ENCODE measurements at regions not wholly inside any gene's neighbourhood (a gene's known extent, or its start where the extent isn't known, plus 50 kb on each side); places are given as distances from the start of the nearest gene placed in this dataset.

DNA sequence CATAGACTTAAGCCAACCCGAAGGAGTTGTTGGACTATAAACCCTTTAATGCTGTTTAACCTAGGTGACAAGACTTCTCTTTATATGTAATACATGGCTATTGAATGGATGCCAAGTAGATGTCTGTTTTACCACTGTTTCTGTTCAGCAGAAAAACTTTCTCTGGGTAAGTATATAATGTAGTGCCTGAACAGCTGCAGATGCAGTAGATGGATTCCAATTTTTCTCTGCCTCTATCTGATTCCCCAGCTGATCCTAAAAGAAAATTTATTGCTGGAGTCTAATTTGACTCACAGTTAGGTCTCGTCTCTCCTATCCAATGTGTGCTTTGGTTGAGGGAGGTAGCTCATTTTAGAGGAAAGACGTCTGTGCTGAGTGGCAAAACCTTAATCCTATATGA is 256.5 kb upstream of the CBLB start:
- H4K20me1 ChIP-seq (ENCODE audit: insufficient read depth, low read length, poor library complexity, severe bottlenecking): no peaks in the 10 kb centered on the region

DNA sequence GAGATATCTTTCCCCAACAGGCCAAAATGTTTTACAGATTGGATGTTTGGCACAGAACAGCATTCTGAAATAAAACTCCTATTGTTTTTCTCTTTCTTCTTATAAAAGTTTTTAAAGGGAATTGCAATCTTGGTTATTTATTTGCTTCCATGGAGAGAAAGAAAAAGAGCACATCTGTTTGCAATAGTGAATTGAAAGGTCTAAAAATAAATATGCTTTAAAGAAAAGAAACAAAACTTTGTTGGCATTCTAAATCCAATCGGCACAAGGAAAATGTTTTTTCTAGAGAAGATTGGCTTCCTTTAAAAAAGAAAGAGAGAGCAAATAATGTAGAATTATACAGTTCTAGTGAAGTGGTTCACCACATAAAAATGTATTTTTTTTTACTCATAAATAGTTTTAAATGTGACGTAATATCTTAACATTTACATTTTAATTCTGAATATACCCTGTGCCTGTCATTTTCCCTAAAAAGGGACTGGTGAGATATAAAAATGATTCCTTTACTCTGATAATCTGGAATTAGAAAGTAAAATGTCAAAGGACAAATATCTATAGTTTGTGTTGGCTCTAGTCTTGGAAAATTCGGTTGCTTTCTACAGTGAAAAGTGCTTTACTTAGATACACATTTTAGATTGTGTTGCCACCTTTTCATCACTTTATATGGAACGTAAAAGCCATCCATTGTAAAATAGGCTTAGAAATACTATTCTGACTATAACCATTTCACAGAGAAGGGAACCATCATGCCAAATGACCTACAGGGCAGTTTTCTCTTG is 257.4 kb upstream of the CBLB start:
- no peaks in the 10 kb centered on the region for H4K20me1 ChIP-seq (ENCODE audit: insufficient read depth, low read length, poor library complexity, severe bottlenecking)
- no peak overlapping the region for H3K4me3 ChIP-seq (ENCODE audit: low read length, poor library complexity, severe bottlenecking)
- no peak overlapping the region for H3K4me2 ChIP-seq (ENCODE audit: low read depth, low read length, poor library complexity, severe bottlenecking)
- H3K36me3 ChIP-seq (ENCODE audit: insufficient read depth, low read length): no peaks in the 10 kb centered on the region
- H3F3A ChIP-seq (ENCODE audit: low read depth): no peaks in the 10 kb centered on the region
- no peaks in the 10 kb centered on the region for H3K9me3 ChIP-seq (ENCODE audit: insufficient read depth, low read depth, low read length)
- H3K79me2 ChIP-seq (ENCODE audit: insufficient read depth, low read length): no peaks in the 10 kb centered on the region
- TF ChIP-seq, protein P1, sequence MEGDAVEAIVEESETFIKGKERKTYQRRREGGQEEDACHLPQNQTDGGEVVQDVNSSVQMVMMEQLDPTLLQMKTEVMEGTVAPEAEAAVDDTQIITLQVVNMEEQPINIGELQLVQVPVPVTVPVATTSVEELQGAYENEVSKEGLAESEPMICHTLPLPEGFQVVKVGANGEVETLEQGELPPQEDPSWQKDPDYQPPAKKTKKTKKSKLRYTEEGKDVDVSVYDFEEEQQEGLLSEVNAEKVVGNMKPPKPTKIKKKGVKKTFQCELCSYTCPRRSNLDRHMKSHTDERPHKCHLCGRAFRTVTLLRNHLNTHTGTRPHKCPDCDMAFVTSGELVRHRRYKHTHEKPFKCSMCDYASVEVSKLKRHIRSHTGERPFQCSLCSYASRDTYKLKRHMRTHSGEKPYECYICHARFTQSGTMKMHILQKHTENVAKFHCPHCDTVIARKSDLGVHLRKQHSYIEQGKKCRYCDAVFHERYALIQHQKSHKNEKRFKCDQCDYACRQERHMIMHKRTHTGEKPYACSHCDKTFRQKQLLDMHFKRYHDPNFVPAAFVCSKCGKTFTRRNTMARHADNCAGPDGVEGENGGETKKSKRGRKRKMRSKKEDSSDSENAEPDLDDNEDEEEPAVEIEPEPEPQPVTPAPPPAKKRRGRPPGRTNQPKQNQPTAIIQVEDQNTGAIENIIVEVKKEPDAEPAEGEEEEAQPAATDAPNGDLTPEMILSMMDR (conservative IDR thresholded peaks at IDR 0.05; ENCODE audit: low read length): no peak
- no peak for TF ChIP-seq EZH2phosphoT487 (IDR thresholded peaks at IDR 0.05; ENCODE audit: borderline replicate concordance)
- no peak overlapping the region for H3K9ac ChIP-seq (ENCODE audit: low read depth, low read length, poor library complexity, severe bottlenecking)
- no peaks in the 10 kb centered on the region for H3K27me3 ChIP-seq (ENCODE audit: insufficient read depth, low read length, poor library complexity, severe bottlenecking)
- H3K4me1 ChIP-seq (ENCODE audit: insufficient read depth, low read length, poor library complexity, severe bottlenecking): no peaks in the 10 kb centered on the region
- no peaks in the 10 kb centered on the region for H3K9me2 ChIP-seq (replicated peaks; ENCODE audit: low read depth, low read length)
- no peak overlapping the region for H2AFZ ChIP-seq (ENCODE audit: low read length)

More for the DNA sequence above, 256.5 kb upstream of the CBLB start:
- Histone ChIP-seq H3K9me3 (ENCODE audit: insufficient read depth, low read depth, low read length) (no peaks in the 10 kb centered on the region), H3K36me3 (ENCODE audit: insufficient read depth, low read length) (no peaks in the 10 kb centered on the region), H3K4me3 (ENCODE audit: low read length, poor library complexity, severe bottlenecking) (no peak overlapping the region), H3K27me3 (ENCODE audit: insufficient read depth, low read length, poor library complexity, severe bottlenecking) (no peaks in the 10 kb centered on the region), H3K9ac (ENCODE audit: low read depth, low read length, poor library complexity, severe bottlenecking) (no peak overlapping the region), H3K79me2 (ENCODE audit: insufficient read depth, low read length) (no peaks in the 10 kb centered on the region), H3K4me1 (ENCODE audit: insufficient read depth, low read length, poor library complexity, severe bottlenecking) (no peaks in the 10 kb centered on the region), H3K4me2 (ENCODE audit: low read depth, low read length, poor library complexity, severe bottlenecking) (no peak overlapping the region), H2AFZ (ENCODE audit: low read length) (no peak overlapping the region), H3F3A (ENCODE audit: low read depth) (no peaks in the 10 kb centered on the region), H3K9me2 (replicated peaks; ENCODE audit: low read depth, low read length) (no peaks in the 10 kb centered on the region)
- no peak for TF ChIP-seq EZH2phosphoT487 (IDR thresholded peaks at IDR 0.05; ENCODE audit: borderline replicate concordance)
- TF ChIP-seq, protein P1 (conservative IDR thresholded peaks at IDR 0.05; ENCODE audit: low read length): no peak

DNA sequence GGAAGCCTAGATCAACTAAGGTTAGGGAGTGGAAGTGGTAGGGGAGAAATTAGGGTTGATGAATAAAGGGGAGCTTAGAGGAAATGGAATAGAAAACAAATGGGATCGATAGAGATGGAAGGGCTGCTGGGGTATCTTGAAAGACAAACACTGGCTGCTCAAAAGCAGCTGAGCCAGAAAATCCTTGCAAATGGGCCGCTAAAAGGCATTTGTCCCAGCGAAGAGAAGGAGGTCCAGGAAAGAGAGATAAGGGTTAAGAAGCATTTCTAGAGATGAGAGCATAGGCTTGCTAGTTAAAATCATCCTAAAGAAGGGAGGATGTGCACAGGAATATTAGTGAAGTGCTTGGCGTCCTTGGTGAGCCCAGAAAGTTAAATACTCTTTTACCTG is 258.0 kb upstream of the CBLB start:
- no peak overlapping the region for H2AFZ ChIP-seq (ENCODE audit: low read length)
- H4K20me1 ChIP-seq (ENCODE audit: insufficient read depth, low read length, poor library complexity, severe bottlenecking): no peaks in the 10 kb centered on the region
- no peaks in the 10 kb centered on the region for H3K79me2 ChIP-seq (ENCODE audit: insufficient read depth, low read length)
- no peaks in the 10 kb centered on the region for H3F3A ChIP-seq (ENCODE audit: low read depth)
- no peak overlapping the region for H3K4me3 ChIP-seq (ENCODE audit: low read length, poor library complexity, severe bottlenecking)
- no peaks in the 10 kb centered on the region for H3K9me3 ChIP-seq (ENCODE audit: insufficient read depth, low read depth, low read length)
- H3K9ac ChIP-seq (ENCODE audit: low read depth, low read length, poor library complexity, severe bottlenecking): no peak overlapping the region
- no peaks in the 10 kb centered on the region for H3K9me2 ChIP-seq (replicated peaks; ENCODE audit: low read depth, low read length)
- no peaks in the 10 kb centered on the region for H3K36me3 ChIP-seq (ENCODE audit: insufficient read depth, low read length)
- no peak overlapping the region for H3K4me2 ChIP-seq (ENCODE audit: low read depth, low read length, poor library complexity, severe bottlenecking)
- TF ChIP-seq EZH2phosphoT487 (IDR thresholded peaks at IDR 0.05; ENCODE audit: borderline replicate concordance): no peak
- TF ChIP-seq, protein P1 (conservative IDR thresholded peaks at IDR 0.05; ENCODE audit: low read length): no peak
- H3K4me1 ChIP-seq (ENCODE audit: insufficient read depth, low read length, poor library complexity, severe bottlenecking): no peaks in the 10 kb centered on the region
- no peaks in the 10 kb centered on the region for H3K27me3 ChIP-seq (ENCODE audit: insufficient read depth, low read length, poor library complexity, severe bottlenecking)
